BE2C (cell line): ENCODE measurements at regions not wholly inside any gene's neighbourhood (a gene's known extent, or its start where the extent isn't known, plus 50 kb on each side); places are given as distances from the start of the nearest gene placed in this dataset.

Experiments
- DNase-seq: peaks from one replicate; pipeline ENCODE4 v3.0.0-alpha.2; 2020
- H3K27me3 ChIP-seq: fragments of 250-450 bp; sonication (Bioruptor Pico); 2 replicates; pipeline ENCODE4 v1.5.1; 2020; ENCODE audit warnings: mild to moderate bottlenecking
- H3K36me3 ChIP-seq: fragments of 250-450 bp; sonication (Bioruptor Pico); 2 replicates; pipeline ENCODE4 v1.5.1; 2020; ENCODE audit warnings: mild to moderate bottlenecking
- H3K4me1 ChIP-seq: fragments of 250-450 bp; sonication (Bioruptor Pico); 2 replicates; pipeline ENCODE4 v1.5.1; 2020
- H3K4me3 ChIP-seq: 2 replicates; pipeline ENCODE4 v1.5.1; 2011; ENCODE audit warnings: low read depth, low read length
- H3K9me3 ChIP-seq: fragments of 250-450 bp; sonication (Bioruptor Pico); 2 replicates; pipeline ENCODE4 v1.5.1; 2020
- CTCF ChIP-seq: IDR thresholded peaks from 2 replicates; pipeline ENCODE4 v1.5.1; 2012; ENCODE audit warnings: mild to moderate bottlenecking, low read depth, low read length

GRCh38 chr16:16805809-16806208 is 426.9 kb downstream of the NPIPA7 start:
- no peak for DNase-seq
- no peak for TF ChIP-seq CTCF

GRCh38 chr16:16815641-16816040 is 436.7 kb downstream of the NPIPA7 start:
- Histone ChIP-seq H3K36me3 (no peaks in the 10 kb centered on the region), H3K9me3 (no peaks in the 10 kb centered on the region), H3K27me3 (no peaks in the 10 kb centered on the region), H3K4me1 (no peaks in the 10 kb centered on the region), H3K4me3 (no peak overlapping the region)
- no peak for TF ChIP-seq CTCF
- DNase-seq, result no peak

More at GRCh38 chr16:16805809-16806208, 426.9 kb downstream of the NPIPA7 start:
- H3K9me3 ChIP-seq, result no peaks in the 10 kb centered on the region
- H3K4me1 ChIP-seq, result no peaks in the 10 kb centered on the region
- H3K36me3 ChIP-seq, result no peaks in the 10 kb centered on the region
- H3K27me3 ChIP-seq, result no peaks in the 10 kb centered on the region
- no peak overlapping the region for H3K4me3 ChIP-seq

- TF ChIP-seq CTCF, result no peak
- no peaks in the 10 kb centered on the region for H3K9me3 ChIP-seq
These were observed 438.3 kb downstream of the NPIPA7 start for GRCh38 chr16:16817196-16817595.

GRCh38 chr16:16821261-16821660 is 442.3 kb downstream of the NPIPA7 start:
- TF ChIP-seq CTCF, result no peak
- Histone ChIP-seq H3K9me3 (no peaks in the 10 kb centered on the region), H3K27me3 (no peaks in the 10 kb centered on the region), H3K36me3 (no peaks in the 10 kb centered on the region), H3K4me3 (no peak overlapping the region), H3K4me1 (no peaks in the 10 kb centered on the region)
- DNase-seq, result no peak

More at GRCh38 chr16:16817196-16817595, 438.3 kb downstream of the NPIPA7 start:
- DNase-seq, result no peak
- Histone ChIP-seq H3K4me1 (no peaks in the 10 kb centered on the region), H3K27me3 (no peaks in the 10 kb centered on the region), H3K36me3 (no peaks in the 10 kb centered on the region), H3K4me3 (no peak overlapping the region)

- H3K4me1 ChIP-seq, result no peaks in the 10 kb centered on the region
- H3K27me3 ChIP-seq, result no peaks in the 10 kb centered on the region
- no peaks in the 10 kb centered on the region for H3K36me3 ChIP-seq
- TF ChIP-seq CTCF, result no peak
- DNase-seq, result no peak
- no peaks in the 10 kb centered on the region for H3K9me3 ChIP-seq
- H3K4me3 ChIP-seq, result no peak overlapping the region
These were observed 450.0 kb downstream of the NPIPA7 start for GRCh38 chr16:16828913-16829398.

- Histone ChIP-seq H3K9me3 (no peaks in the 10 kb centered on the region), H3K27me3 (no peaks in the 10 kb centered on the region), H3K36me3 (no peaks in the 10 kb centered on the region), H3K4me3 (no peak overlapping the region), H3K4me1 (no peaks in the 10 kb centered on the region)
- no peak for TF ChIP-seq CTCF
- DNase-seq, result no peak
These were observed 451.5 kb downstream of the NPIPA7 start for GRCh38 chr16:16830401-16830800.
